ENCODE measurements at regions not wholly inside any gene's neighbourhood (a gene's known extent, or its start where the extent isn't known, plus 50 kb on each side); places are given as distances from the start of the nearest gene placed in this dataset.
A peak's percentile ranks its signal among the peaks of the same experiment; 100 is the strongest.

DNA sequence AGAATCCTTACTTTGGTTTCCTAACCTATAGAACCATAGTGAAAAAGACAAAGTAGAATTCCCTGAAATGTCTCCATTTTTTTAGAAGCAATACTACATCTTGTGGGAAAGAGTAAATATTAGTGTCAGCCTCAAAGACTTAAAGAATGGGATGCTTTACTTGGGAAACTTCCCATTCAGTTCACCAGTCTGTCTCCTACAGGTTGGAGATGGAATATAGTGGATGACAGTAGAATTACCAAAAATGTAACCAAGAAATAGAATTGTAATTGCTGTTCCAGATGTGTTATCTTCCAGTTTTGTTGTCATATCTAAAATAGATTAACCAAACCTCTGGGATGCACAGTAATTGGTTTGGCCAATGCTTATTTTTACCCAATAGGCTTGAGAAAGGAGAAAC lies 338.6 kb upstream of the GRID2 start:
- no peaks in the 10 kb centered on the region for H3K4me1 Mint-ChIP-seq
- H3K36me3 Mint-ChIP-seq = no peaks in the 10 kb centered on the region
- ATAC-seq (peak; percentile 30; the same call in 1 of the 2 replicates), DNase-seq (ENCODE audit: low spot score) (no peak)
- H3K9me3 Mint-ChIP-seq = no peaks in the 10 kb centered on the region
- H3K27me3 Mint-ChIP-seq (ENCODE audit: low read depth) = no peaks in the 10 kb centered on the region
- H3K27ac Mint-ChIP-seq = no peak overlapping the region
- H3K4me3 Mint-ChIP-seq = no peak overlapping the region
- ChIA-PET POLR2A (no interaction called here), CTCF (no interaction called here)
- no peak for TF ChIP-seq IRF2 (CRISPR knock-in tag; IDR thresholded peaks at IDR 0.05; ENCODE audit: borderline replicate concordance, low read depth)
- no peak for TF ChIP-seq ZNF396 (CRISPR knock-in tag; IDR thresholded peaks at IDR 0.05; ENCODE audit: borderline replicate concordance)
- no peak for TF ChIP-seq OVOL2 (CRISPR knock-in tag; IDR thresholded peaks at IDR 0.05; ENCODE audit: borderline replicate concordance)
- TF ChIP-seq SMAD4 (CRISPR knock-in tag; IDR thresholded peaks at IDR 0.05) = no peak
- TF ChIP-seq CTCF (IDR thresholded peaks at IDR 0.05) = 0 out of 2 replicates have a peak, but pooled peaks have one; percentile 25
- TF ChIP-seq, protein P1, sequence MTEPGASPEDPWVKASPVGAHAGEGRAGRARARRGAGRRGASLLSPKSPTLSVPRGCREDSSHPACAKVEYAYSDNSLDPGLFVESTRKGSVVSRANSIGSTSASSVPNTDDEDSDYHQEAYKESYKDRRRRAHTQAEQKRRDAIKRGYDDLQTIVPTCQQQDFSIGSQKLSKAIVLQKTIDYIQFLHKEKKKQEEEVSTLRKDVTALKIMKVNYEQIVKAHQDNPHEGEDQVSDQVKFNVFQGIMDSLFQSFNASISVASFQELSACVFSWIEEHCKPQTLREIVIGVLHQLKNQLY (CRISPR knock-in tag; IDR thresholded peaks at IDR 0.05) = no peak

DNA sequence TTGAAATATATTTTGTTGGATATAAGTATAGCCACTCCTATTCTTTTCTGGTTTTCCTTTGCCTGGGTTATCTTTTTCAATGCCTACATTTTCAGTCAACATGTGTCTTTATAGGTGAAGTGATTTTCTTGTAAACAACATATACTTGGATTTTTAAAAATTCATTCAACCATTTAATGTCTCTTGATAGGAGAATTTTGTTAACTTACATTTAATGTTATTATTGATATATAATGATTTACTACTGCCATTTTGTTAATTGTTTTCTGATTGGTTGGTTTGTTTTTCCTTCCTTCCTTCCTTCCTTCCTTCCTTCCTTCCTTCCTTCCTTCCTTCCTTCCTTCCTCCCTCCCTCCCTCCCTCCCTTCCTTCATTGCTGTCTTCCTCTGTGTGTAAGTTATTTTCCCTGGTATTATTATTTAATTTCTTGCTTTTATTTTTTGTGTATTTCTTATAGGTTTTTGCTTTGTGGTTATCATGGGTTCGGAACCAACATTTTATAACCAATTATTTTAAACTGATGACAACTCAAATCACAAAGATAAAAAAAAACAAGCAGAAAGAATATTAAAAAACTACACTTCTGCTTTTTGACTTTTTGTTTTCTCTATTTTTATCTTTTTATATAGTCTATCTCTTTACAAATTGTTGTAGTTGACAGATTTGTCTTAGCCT lies 330.1 kb upstream of the GRID2 start:
- DNase-seq (ENCODE audit: low spot score) (no peak), ATAC-seq (no peak)
- TF ChIP-seq, protein P2, sequence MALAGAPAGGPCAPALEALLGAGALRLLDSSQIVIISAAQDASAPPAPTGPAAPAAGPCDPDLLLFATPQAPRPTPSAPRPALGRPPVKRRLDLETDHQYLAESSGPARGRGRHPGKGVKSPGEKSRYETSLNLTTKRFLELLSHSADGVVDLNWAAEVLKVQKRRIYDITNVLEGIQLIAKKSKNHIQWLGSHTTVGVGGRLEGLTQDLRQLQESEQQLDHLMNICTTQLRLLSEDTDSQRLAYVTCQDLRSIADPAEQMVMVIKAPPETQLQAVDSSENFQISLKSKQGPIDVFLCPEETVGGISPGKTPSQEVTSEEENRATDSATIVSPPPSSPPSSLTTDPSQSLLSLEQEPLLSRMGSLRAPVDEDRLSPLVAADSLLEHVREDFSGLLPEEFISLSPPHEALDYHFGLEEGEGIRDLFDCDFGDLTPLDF (CRISPR knock-in tag; IDR thresholded peaks at IDR 0.05) = no peak
- no peak for TF ChIP-seq ARID4B (CRISPR knock-in tag; IDR thresholded peaks at IDR 0.05; ENCODE audit: borderline replicate concordance)
- TF ChIP-seq, protein P3, sequence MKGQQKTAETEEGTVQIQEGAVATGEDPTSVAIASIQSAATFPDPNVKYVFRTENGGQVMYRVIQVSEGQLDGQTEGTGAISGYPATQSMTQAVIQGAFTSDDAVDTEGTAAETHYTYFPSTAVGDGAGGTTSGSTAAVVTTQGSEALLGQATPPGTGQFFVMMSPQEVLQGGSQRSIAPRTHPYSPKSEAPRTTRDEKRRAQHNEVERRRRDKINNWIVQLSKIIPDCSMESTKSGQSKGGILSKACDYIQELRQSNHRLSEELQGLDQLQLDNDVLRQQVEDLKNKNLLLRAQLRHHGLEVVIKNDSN (CRISPR knock-in tag; IDR thresholded peaks at IDR 0.05) = no peak
- H3K4me3 Mint-ChIP-seq = no peak overlapping the region
- peaks cover 5% of the 10 kb centered on the region for H3K4me1 Mint-ChIP-seq
- H3K9me3 Mint-ChIP-seq = peaks cover 31% of the 10 kb centered on the region
- H3K27ac Mint-ChIP-seq = no peak overlapping the region
- ChIA-PET POLR2A (no interaction called here), CTCF (no interaction called here)
- H3K36me3 Mint-ChIP-seq = peaks cover 9% of the 10 kb centered on the region
- no peaks in the 10 kb centered on the region; the same call in 1 of the 2 replicates for H3K27me3 Mint-ChIP-seq (ENCODE audit: low read depth)

DNA sequence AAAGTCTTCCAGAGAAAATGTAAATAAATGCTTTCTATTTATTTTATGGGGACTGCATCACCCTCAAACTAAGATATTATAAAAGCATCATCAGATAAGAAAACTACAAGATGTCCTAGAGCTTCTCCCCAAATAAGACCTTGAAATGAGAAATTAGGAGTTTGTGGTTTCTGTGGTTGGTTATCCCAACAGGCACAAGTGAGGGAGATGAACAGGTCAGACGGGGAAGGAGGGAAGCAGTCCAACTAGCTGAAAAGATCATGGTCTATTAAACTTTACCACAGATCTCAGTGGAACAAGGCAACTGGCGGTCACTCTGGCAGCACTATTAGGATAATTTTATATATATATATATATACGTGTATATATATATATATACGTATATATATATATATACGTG lies 319.3 kb upstream of the GRID2 start:
- Mint-ChIP-seq H3K4me3 (no peak overlapping the region), H3K9me3 (no peaks in the 10 kb centered on the region), H3K4me1 (no peaks in the 10 kb centered on the region), H3K27ac (no peak overlapping the region), H3K27me3 (ENCODE audit: low read depth) (no peaks in the 10 kb centered on the region), H3K36me3 (no peaks in the 10 kb centered on the region)
- DNase-seq (ENCODE audit: low spot score) (no peak), ATAC-seq (no peak)
- TF ChIP-seq NR1H2 (CRISPR knock-in tag; IDR thresholded peaks at IDR 0.05) (no peak), SMAD3 (CRISPR knock-in tag; IDR thresholded peaks at IDR 0.05; ENCODE audit: borderline replicate concordance) (no peak), TCF7 (CRISPR knock-in tag; IDR thresholded peaks at IDR 0.05; ENCODE audit: low read depth) (no peak), NR2C2 (CRISPR knock-in tag; IDR thresholded peaks at IDR 0.05) (no peak), PRRX2 (CRISPR knock-in tag; IDR thresholded peaks at IDR 0.05) (no peak), CREM (CRISPR knock-in tag; IDR thresholded peaks at IDR 0.05) (no peak), ZBTB21 (CRISPR knock-in tag; IDR thresholded peaks at IDR 0.05; ENCODE audit: borderline replicate concordance) (no peak), JUN (CRISPR knock-in tag; IDR thresholded peaks at IDR 0.05) (no peak)
- TF ChIP-seq, protein P4, sequence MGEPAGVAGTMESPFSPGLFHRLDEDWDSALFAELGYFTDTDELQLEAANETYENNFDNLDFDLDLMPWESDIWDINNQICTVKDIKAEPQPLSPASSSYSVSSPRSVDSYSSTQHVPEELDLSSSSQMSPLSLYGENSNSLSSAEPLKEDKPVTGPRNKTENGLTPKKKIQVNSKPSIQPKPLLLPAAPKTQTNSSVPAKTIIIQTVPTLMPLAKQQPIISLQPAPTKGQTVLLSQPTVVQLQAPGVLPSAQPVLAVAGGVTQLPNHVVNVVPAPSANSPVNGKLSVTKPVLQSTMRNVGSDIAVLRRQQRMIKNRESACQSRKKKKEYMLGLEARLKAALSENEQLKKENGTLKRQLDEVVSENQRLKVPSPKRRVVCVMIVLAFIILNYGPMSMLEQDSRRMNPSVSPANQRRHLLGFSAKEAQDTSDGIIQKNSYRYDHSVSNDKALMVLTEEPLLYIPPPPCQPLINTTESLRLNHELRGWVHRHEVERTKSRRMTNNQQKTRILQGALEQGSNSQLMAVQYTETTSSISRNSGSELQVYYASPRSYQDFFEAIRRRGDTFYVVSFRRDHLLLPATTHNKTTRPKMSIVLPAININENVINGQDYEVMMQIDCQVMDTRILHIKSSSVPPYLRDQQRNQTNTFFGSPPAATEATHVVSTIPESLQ (CRISPR knock-in tag; IDR thresholded peaks at IDR 0.05) = no peak
- ChIA-PET POLR2A (no interaction called here), CTCF (no interaction called here)
